Effector memory CD4-positive, alpha-beta T cell (primary cell): ENCODE measurements at regions not wholly inside any gene's neighbourhood (a gene's known extent, or its start where the extent isn't known, plus 50 kb on each side); places are given as distances from the start of the nearest gene placed in this dataset.
A peak's percentile ranks its signal among the peaks of the same experiment; 100 is the strongest.

Source experiments
- DNase-seq, 3 donors: peaks; one replicate each; pipeline ENCODE4 v3.0.0-alpha.2; 2020
- H3K27ac ChIP-seq: 2 replicates; pipeline ENCODE4 v1.7.0; 2013; ENCODE audit warnings: mild to moderate bottlenecking, low read length, moderate library complexity; ENCODE audit not compliant: insufficient read depth, poor library complexity, severe bottlenecking
- H3K27me3 ChIP-seq: replicated peaks from 2 replicates; pipeline ENCODE4 v1.7.0; 2013; ENCODE audit warnings: mild to moderate bottlenecking, low read length; ENCODE audit not compliant: insufficient read depth, control insufficient read depth, poor library complexity, severe bottlenecking
- H3K36me3 ChIP-seq: 2 replicates; pipeline ENCODE4 v1.7.0; 2013; ENCODE audit warnings: mild to moderate bottlenecking, low read length, moderate library complexity; ENCODE audit not compliant: control insufficient read depth, insufficient read depth
- H3K4me1 ChIP-seq: 2 replicates; pipeline ENCODE4 v1.7.0; 2013; ENCODE audit warnings: low read length, mild to moderate bottlenecking; ENCODE audit not compliant: control insufficient read depth, insufficient read depth, poor library complexity, severe bottlenecking
- H3K4me3 ChIP-seq: 2 replicates; pipeline ENCODE4 v1.7.0; 2013; ENCODE audit warnings: low read length, low read depth, mild to moderate bottlenecking; ENCODE audit not compliant: insufficient read depth, poor library complexity, severe bottlenecking
- H3K9me3 ChIP-seq: 2 replicates; pipeline ENCODE4 v1.7.0; 2013; ENCODE audit warnings: mild to moderate bottlenecking, low read length, moderate library complexity; ENCODE audit not compliant: control insufficient read depth

DNA sequence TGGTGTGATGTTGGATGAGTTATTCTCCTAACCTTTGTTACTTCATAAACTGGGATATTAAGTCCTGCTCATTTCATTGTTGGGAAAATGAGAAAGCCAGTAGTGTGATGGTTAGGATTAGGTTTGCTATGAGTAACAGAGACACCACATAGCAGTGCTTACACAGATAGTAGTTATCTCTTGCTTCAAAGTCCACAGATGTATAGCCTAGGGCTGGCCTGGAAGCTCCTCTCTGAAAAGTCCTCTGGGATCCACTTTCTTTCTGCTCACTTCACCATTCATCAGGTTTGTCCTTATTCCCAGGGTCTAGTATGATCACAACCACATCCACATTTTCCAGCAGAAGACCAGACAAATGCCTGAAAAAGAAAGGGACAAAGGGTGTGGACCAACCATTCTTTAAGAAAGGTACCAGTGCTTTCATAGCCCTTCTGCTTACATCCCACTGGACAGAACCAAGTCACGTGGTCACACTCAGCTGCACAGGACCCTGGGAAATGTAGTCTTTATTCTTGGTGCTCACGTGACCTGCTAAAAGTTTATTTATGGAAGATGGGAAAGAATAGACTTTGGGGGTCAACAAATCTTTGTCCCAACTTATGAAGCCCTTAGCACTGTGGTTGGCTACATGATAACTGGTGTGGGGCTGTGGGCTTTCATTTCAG lies 108.9 kb downstream of the INSIG2 start:
- Histone ChIP-seq H3K4me1 (no peaks in the 10 kb centered on the region), H3K36me3 (no peaks in the 10 kb centered on the region), H3K9me3 (no peaks in the 10 kb centered on the region), H3K27me3 (no peaks in the 10 kb centered on the region), H3K27ac (no peak overlapping the region), H3K4me3 (no peak overlapping the region)
- no peak for DNase-seq

DNA sequence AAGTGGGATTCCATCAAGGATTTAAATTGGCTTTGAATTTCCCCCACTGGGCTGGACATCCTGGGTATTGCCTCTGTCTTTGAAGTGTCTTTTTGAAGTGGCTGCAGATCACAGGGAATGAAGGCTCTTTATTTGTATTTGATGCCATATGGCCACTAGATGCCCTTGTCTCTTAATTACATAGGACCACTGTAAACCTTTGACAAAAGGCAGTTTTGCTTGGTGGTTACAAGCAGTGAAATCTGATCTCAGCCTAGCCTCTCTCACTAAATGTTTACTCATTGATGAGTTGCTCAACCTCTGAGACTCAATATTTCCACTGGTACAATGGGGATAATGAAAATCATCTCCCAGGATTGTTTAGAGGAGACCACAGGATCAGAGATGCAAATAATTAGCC lies 102.2 kb downstream of the INSIG2 start:
- Histone ChIP-seq H3K4me1 (no peaks in the 10 kb centered on the region), H3K27me3 (no peaks in the 10 kb centered on the region), H3K36me3 (no peaks in the 10 kb centered on the region), H3K9me3 (no peaks in the 10 kb centered on the region), H3K27ac (no peak overlapping the region), H3K4me3 (no peak overlapping the region)
- no peak for DNase-seq

DNA sequence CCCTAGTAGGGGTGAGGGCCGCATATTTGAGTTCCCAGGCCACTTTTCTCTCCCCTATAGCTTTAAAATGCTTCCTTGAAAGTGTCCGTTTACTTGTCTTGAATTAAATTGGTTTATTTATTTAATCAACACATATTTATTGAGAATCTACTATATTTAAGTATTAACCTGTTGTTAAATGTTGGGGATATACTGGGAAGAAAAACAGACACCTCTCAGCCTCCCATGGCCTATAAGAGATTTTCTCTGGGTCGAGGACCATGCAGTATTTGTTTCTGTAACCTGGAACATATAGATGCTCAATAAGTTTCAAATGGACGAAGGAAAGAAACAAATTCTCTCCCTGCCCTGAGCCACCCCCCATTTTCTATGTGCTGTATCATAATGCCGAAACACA lies 98.6 kb downstream of the INSIG2 start:
- no peak for DNase-seq
- H3K27ac ChIP-seq = no peak overlapping the region

DNA sequence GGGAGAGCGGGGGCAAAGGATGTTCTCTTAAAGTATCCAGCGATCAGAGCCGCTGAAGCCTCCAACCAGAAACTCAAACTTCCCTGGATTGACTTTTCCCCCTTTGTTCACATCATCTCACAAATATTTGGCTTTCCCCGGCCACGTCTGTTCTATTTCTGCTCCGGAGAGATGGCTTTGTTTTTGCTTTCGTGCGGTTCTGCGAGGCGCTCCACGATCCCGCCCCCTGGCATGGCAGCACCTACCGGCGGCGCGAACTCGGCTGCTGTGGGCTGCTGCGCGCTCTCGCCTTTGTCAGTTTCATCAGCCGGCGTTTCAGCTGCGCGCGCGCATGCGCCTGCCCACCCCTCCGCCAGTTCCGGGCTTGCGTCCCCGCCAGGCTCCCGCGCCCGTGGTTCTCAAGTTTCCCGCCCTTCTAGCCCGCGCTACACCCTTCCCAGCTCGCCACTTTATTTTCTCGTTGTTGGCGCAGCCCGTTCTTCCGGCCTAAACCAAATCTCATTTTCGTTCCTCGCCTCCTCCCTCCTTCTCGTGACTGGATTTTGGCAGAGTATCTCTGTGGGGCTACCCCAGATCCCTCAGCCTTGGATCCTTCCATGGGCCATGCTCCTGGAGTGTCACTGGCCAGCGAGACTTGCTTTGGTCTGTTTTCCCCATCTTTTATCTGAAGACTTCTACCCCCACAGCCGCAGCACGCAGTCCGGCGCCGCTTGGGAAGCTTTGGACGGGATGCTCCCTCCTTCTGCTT lies 98.0 kb downstream of the INSIG2 start:
- Histone ChIP-seq H3K9me3 (no peaks in the 10 kb centered on the region), H3K27me3 (no peaks in the 10 kb centered on the region), H3K36me3 (no peaks in the 10 kb centered on the region), H3K4me1 (peaks cover 6% of the 10 kb centered on the region), H3K4me3 (peak overlapping the region; percentile 60), H3K27ac (peak overlapping the region; percentile 58)
- peak; percentile 68 to 77 (median 75) for DNase-seq

More for the DNA sequence above, 98.6 kb downstream of the INSIG2 start:
- Histone ChIP-seq H3K9me3 (no peaks in the 10 kb centered on the region), H3K4me3 (no peak overlapping the region), H3K4me1 (peaks cover 6% of the 10 kb centered on the region), H3K27me3 (no peaks in the 10 kb centered on the region), H3K36me3 (no peaks in the 10 kb centered on the region)

DNA sequence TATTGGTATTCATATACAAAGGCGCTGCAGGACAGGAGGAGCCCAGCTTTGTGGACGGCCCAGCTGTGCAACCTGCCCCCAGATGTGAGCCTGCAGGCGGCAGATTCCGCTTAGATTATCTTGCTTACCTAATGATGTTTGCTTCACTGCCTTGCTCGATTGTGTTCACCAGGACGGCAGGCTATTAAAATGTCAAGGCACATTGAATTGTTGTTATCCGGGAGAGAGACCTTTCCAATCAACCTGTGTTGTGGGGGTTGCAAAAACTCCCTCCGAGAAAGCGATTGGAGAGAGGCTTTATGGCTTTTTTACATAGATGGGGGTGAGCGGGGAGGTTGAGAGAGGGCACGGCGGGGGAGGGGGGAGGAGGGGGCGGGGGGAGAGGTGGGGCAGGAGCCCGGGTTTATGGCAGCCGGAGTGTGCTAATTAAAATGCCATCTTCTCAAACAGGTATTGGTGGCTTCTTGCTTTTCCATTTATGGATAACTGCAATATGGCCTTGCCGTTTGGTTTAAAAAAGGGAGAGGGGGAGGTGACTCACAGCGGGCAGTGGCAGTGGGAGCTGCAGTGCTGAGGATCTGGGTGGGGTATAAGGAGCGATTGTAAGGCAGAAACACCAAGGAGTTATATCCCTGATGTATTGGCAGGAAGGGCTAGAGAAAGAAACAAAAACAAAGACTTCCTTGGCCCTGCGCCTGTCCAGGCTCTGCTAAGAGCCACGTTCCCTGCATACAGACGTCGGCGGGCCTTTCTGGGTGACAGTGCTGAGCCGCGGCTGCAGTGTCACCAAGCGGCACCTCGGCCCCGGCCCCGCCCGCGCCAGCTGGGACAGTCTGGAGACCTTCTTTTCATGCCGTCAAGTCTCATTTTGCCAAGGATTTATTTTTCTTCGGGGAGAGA lies 97.2 kb downstream of the INSIG2 start:
- Histone ChIP-seq H3K36me3 (no peaks in the 10 kb centered on the region), H3K27ac (peak overlapping the region; percentile 36), H3K9me3 (no peaks in the 10 kb centered on the region), H3K4me1 (peaks cover 6% of the 10 kb centered on the region), H3K4me3 (peak overlapping the region; percentile 60), H3K27me3 (no peaks in the 10 kb centered on the region)
- DNase-seq = peak in 2 of 3 donors; percentile 8 to 15

DNA sequence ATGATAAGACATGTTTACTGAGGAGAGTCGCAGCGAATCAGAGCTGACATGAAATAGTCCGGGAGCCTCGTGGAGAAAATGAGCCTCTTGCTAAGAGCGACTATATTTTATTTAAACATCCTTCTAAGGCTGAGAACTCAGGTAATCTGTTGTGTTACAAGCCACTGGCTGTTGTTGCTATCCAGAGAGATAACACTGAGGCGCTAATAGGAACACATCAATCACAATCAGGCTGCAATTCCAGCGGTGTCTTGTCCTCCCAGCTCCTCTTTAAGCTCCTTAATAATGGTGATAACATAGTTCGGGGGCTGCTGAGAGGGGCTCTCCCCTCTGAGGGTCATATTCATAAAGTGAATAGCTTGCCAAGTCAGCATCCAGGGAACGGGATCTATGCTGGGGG lies 95.1 kb downstream of the INSIG2 start:
- no peaks in the 10 kb centered on the region for H3K9me3 ChIP-seq
- no peak overlapping the region for H3K27ac ChIP-seq
- peaks cover 6% of the 10 kb centered on the region for H3K4me1 ChIP-seq
- no peak overlapping the region for H3K4me3 ChIP-seq
- H3K27me3 ChIP-seq = no peaks in the 10 kb centered on the region
- DNase-seq = no peak
- no peaks in the 10 kb centered on the region for H3K36me3 ChIP-seq

DNA sequence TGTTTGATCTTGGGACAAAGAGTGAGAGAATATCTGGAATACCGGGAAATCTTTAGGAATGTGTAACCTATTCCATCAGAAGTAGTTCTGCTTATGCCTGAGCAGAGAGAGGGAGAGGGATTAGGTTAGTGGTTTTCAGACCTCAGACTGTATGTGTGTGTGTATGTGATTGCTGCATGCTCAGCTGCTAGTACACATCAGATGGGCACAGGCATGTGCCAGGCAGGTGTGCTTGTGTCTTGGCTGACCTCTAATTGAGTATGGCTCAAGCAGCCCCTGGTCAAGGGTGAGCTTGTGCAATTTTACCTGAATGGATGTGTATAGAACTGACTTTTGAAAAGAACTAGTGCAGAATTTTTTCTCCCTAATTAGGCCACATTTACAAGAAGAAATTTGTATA lies 91.2 kb downstream of the INSIG2 start:
- no peak overlapping the region for H3K27ac ChIP-seq
- DNase-seq = no peak
- H3K27me3 ChIP-seq = no peaks in the 10 kb centered on the region
- H3K36me3 ChIP-seq = no peaks in the 10 kb centered on the region
- H3K4me3 ChIP-seq = no peak overlapping the region
- no peaks in the 10 kb centered on the region for H3K4me1 ChIP-seq
- no peaks in the 10 kb centered on the region for H3K9me3 ChIP-seq

DNA sequence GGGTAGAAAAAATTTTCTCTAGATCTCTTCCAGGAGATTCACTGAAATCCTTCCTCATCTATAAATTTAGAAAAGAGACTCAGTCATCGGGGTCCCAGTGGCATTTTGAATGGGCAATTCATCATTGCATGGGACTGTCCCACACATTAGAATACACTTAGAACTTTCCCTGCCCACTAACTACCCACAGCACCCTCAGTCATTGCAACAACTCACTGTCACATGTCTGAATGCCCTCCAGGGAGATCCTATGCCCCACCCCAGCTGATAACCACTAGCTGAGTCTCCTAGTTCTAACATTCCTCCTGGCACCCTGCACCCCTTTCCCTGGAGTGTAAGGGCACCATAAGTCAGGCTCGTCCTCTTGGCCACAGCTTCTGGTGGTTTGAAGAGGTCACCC lies 89.6 kb downstream of the INSIG2 start:
- Histone ChIP-seq H3K4me3 (no peak overlapping the region), H3K27me3 (no peaks in the 10 kb centered on the region), H3K36me3 (no peaks in the 10 kb centered on the region), H3K27ac (no peak overlapping the region), H3K4me1 (no peaks in the 10 kb centered on the region), H3K9me3 (no peaks in the 10 kb centered on the region)
- DNase-seq = no peak

DNA sequence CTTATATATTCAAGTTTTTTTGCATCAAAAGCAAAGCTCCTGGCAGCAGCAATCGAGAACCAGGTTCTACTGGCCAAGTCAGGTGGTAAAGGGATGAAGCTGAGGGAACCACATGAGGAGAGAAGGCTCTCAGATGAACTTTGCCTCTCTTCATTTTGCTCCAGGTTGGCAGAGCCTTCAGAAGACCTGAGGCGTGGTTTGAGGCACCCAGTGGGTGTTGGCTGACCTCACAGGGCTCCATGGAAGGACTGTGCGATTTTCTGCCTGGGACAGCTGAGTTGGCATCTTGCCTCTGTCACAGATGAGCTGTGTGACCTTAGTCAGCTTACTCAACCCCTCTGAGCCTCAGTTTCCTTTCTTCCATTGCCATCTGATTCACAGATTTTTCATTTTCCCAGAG lies 89.0 kb downstream of the INSIG2 start:
- H3K4me1 ChIP-seq = no peaks in the 10 kb centered on the region
- no peaks in the 10 kb centered on the region for H3K36me3 ChIP-seq
- no peaks in the 10 kb centered on the region for H3K9me3 ChIP-seq
- no peak overlapping the region for H3K27ac ChIP-seq
- no peak for DNase-seq
- H3K4me3 ChIP-seq = no peak overlapping the region
- H3K27me3 ChIP-seq = no peaks in the 10 kb centered on the region

DNA sequence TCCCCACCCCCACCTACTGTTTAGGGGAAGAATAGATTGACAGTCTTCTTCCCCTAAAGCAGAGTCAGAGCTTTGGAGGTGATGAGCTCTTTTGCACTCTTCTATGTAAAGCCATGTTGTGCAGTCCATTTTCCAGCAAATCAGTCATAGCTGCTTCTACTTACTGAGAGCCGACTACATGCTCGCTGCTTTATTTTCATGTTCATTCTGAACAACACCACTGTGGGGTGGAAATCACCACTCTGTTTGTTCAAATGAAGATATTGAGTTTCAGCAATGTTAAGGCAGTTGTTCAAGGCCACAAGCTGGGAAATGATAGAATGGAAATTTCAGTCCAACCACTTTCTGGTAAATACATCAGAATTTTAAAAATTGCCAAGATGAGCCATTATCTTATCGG lies 88.3 kb downstream of the INSIG2 start:
- H3K4me1 ChIP-seq = no peaks in the 10 kb centered on the region
- no peak for DNase-seq
- H3K27me3 ChIP-seq = no peaks in the 10 kb centered on the region
- no peaks in the 10 kb centered on the region for H3K36me3 ChIP-seq
- H3K9me3 ChIP-seq = no peaks in the 10 kb centered on the region
- H3K4me3 ChIP-seq = no peak overlapping the region
- H3K27ac ChIP-seq = no peak overlapping the region
